GM10248 (cell line): ENCODE measurements at regions not wholly inside any gene's neighbourhood (a gene's known extent, or its start where the extent isn't known, plus 50 kb on each side); places are given as distances from the start of the nearest gene placed in this dataset.

Experiments
- CTCF ChIA-PET: fragments of 300-600 bp; sonication (Branson Sonifier 250); formaldehyde crosslinking; extraction: SDS; loops from one replicate; lab custom pipeline; 2021; ENCODE audit warnings: antibody characterized with exemption; lab: Yijun Ruan, JAX
- POLR2A ChIA-PET: fragments of 350-650 bp; sonication (Branson Sonifier 250); formaldehyde crosslinking; extraction: SDS; loops from one replicate; lab custom pipeline; 2020; ENCODE audit warnings: antibody characterized with exemption; lab: Yijun Ruan, JAX
- DNase-seq: peaks from one replicate; pipeline ENCODE4 v3.0.0; 2012; ENCODE audit errors: extremely low spot score
- CTCF ChIP-seq: IDR thresholded peaks from 2 replicates; pipeline ENCODE4 v1.5.1; 2012; ENCODE audit warnings: mild to moderate bottlenecking, low read depth; ENCODE audit errors: extremely low read depth, missing control alignments, control extremely low read depth

GRCh38 chr11:19394525-19395016 lies 153.8 kb upstream of the E2F8 start:
- no peak for TF ChIP-seq CTCF
- ChIA-PET CTCF (interaction anchor here (1.2 kb wide), 1 partner anchor 14 kb away, joined by 3 read pairs; no protein-coding TSS in a partner anchor), POLR2A (no interaction called here)
- DNase-seq = peak; percentile 17

- CTCF ChIA-PET = interaction anchor here (1.2 kb wide), 1 partner anchor 14 kb away, joined by 3 read pairs; no protein-coding TSS in a partner anchor
- DNase-seq = no peak
- POLR2A ChIA-PET = no interaction called here
- no peak for TF ChIP-seq CTCF
These were observed 153.2 kb upstream of the E2F8 start for GRCh38 chr11:19393941-19394340.

GRCh38 chr11:19392847-19393518 lies 152.2 kb upstream of the E2F8 start:
- POLR2A ChIA-PET = no interaction called here
- CTCF ChIA-PET = interaction anchor here (2.2 kb wide), 1 partner anchor 17 kb away, joined by 5 read pairs; no protein-coding TSS in a partner anchor
- no peak for TF ChIP-seq CTCF
- DNase-seq = no peak

- ChIA-PET POLR2A (no interaction called here), CTCF (interaction anchor here (2.2 kb wide), 1 partner anchor 18 kb away, joined by 5 read pairs; no protein-coding TSS in a partner anchor)
- DNase-seq = no peak
- no peak for TF ChIP-seq CTCF
These were observed 151.6 kb upstream of the E2F8 start for GRCh38 chr11:19392321-19392720.

- no peak for TF ChIP-seq CTCF
- CTCF ChIA-PET = interaction anchor here (1.4 to 2.2 kb wide), 2 partner anchors 10 to 18 kb away, joined by 3 to 5 read pairs; no protein-coding TSS in a partner anchor
- POLR2A ChIA-PET = no interaction called here
These were observed 150.9 kb upstream of the E2F8 start for GRCh38 chr11:19391652-19392051.

GRCh38 chr11:19391026-19391425 lies 150.3 kb upstream of the E2F8 start:
- ChIA-PET CTCF (interaction anchor here (1.4 to 2.2 kb wide), 2 partner anchors 10 to 19 kb away, joined by 3 to 5 read pairs; no protein-coding TSS in a partner anchor), POLR2A (no interaction called here)
- no peak for DNase-seq
- TF ChIP-seq CTCF = no peak

More at GRCh38 chr11:19391652-19392051, 150.9 kb upstream of the E2F8 start:
- DNase-seq = no peak
